MM.1S (cell line): ENCODE measurements at regions not wholly inside any gene's neighbourhood (a gene's known extent, or its start where the extent isn't known, plus 50 kb on each side); places are given as distances from the start of the nearest gene placed in this dataset.

Source experiments
- DNase-seq: peaks from one replicate; pipeline ENCODE4 v3.0.0-alpha.2; 2015
- H2AFZ ChIP-seq: fragments of 300-600 bp; sonication (generic); 2 replicates; pipeline ENCODE4 v1.6.0; 2016; ENCODE audit warnings: antibody characterized with exemption, low read length
- H3F3A ChIP-seq: fragments of 300-600 bp; sonication (generic); 2 replicates; pipeline ENCODE4 v1.6.1; 2016; ENCODE audit warnings: mild to moderate bottlenecking, antibody characterized with exemption, low read length, moderate library complexity, mixed read lengths; ENCODE audit not compliant: insufficient read depth
- H3K27ac ChIP-seq: fragments of 300-600 bp; sonication (generic); 2 replicates; pipeline ENCODE4 v1.5.1; 2016; ENCODE audit warnings: mild to moderate bottlenecking, low read length
- H3K27me3 ChIP-seq: fragments of 300-600 bp; sonication (generic); replicated peaks from 2 replicates; pipeline ENCODE4 v1.6.0; 2016; ENCODE audit warnings: low read length; ENCODE audit not compliant: insufficient read depth
- H3K36me3 ChIP-seq: fragments of 300-600 bp; sonication (generic); replicated peaks from 2 replicates; pipeline ENCODE4 v1.6.1; 2016; ENCODE audit warnings: mild to moderate bottlenecking, low read length, mixed read lengths; ENCODE audit not compliant: insufficient read depth
- H3K4me1 ChIP-seq: fragments of 300-600 bp; sonication (generic); 2 replicates; pipeline ENCODE4 v1.6.1; 2016; ENCODE audit warnings: low read length, mixed read lengths
- H3K4me2 ChIP-seq: fragments of 300-600 bp; sonication (generic); 2 replicates; pipeline ENCODE4 v1.6.0; 2016; ENCODE audit warnings: low read depth, low read length
- H3K4me3 ChIP-seq: fragments of 300-600 bp; sonication (generic); 2 replicates; pipeline ENCODE4 v1.5.1; 2016; ENCODE audit warnings: low read length, mixed read lengths
- H3K79me2 ChIP-seq: fragments of 300-600 bp; sonication (generic); 2 replicates; pipeline ENCODE4 v1.6.1; 2016; ENCODE audit warnings: mixed run types, low read length, mixed read lengths
- H3K9ac ChIP-seq: fragments of 300-600 bp; sonication (generic); 2 replicates; pipeline ENCODE4 v1.6.1; 2016; ENCODE audit warnings: low read length, mixed read lengths
- H3K9me2 ChIP-seq: fragments of 300-600 bp; sonication (generic); replicated peaks from 2 replicates; pipeline ENCODE4 v1.6.1; 2016; ENCODE audit warnings: mild to moderate bottlenecking, low read length, mixed read lengths; ENCODE audit not compliant: insufficient read depth
- H3K9me3 ChIP-seq: fragments of 300-600 bp; sonication (generic); replicated peaks from 2 replicates; pipeline ENCODE4 v1.6.1; 2016; ENCODE audit warnings: mild to moderate bottlenecking, low read length, mixed read lengths; ENCODE audit not compliant: insufficient read depth
- H4K20me1 ChIP-seq: fragments of 300-600 bp; sonication (generic); 2 replicates; pipeline ENCODE4 v1.6.1; 2016; ENCODE audit warnings: mild to moderate bottlenecking, low read length, moderate library complexity, mixed read lengths; ENCODE audit not compliant: insufficient read depth
- EZH2 ChIP-seq: fragments of 300-600 bp; sonication (generic); optimal IDR thresholded peaks from 2 replicates; pipeline ENCODE3; 2017; ENCODE audit warnings: low read depth, mild to moderate bottlenecking, antibody characterized with exemption, low read length, mixed read lengths
- EZH2phosphoT487 ChIP-seq: fragments of 300-600 bp; sonication (generic); IDR thresholded peaks from 2 replicates; pipeline ENCODE4 v1.6.1; 2018; ENCODE audit warnings: antibody characterized with exemption, low read length
- TF ChIP-seq, protein P1 (sequence below): fragments of 300-600 bp; sonication (generic); IDR thresholded peaks from 2 replicates; pipeline ENCODE4 v1.5.1; 2016; ENCODE audit warnings: antibody characterized with exemption, low read length, mixed read lengths

DNA sequence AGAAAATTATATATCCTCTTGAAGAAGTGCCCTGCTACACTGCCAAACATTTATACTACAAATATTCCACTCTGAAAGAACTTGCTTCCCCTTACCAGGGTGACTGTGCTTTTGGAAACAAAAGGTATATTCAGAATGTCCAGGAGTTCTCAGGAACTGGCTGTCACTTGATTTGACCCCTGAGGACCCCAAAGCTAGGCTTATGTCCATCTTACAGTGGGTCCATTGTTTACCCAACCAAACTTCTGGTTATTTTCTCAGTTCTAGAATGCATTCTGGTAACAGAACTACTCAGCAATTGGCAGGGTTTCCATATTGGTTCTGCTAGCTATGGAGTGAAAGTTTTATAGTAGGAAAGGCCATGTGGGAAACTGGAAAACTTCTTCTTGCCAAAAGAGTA is 207.1 kb upstream of the KCTD3 start:
- Histone ChIP-seq H4K20me1 (no peaks in the 10 kb centered on the region), H2AFZ (no peak overlapping the region), H3K9me2 (0 out of 2 replicates have a peak, but pooled peaks cover 3% of the 10 kb centered on the region), H3K79me2 (no peaks in the 10 kb centered on the region), H3K9me3 (no peaks in the 10 kb centered on the region), H3F3A (no peaks in the 10 kb centered on the region), H3K36me3 (no peaks in the 10 kb centered on the region), H3K4me3 (no peak overlapping the region), H3K27me3 (no peaks in the 10 kb centered on the region), H3K9ac (no peak overlapping the region), H3K4me2 (no peak overlapping the region), H3K27ac (no peak overlapping the region), H3K4me1 (no peaks in the 10 kb centered on the region)
- no peak for DNase-seq
- no peak for TF ChIP-seq EZH2
- no peak for TF ChIP-seq EZH2phosphoT487
- TF ChIP-seq, protein P1, sequence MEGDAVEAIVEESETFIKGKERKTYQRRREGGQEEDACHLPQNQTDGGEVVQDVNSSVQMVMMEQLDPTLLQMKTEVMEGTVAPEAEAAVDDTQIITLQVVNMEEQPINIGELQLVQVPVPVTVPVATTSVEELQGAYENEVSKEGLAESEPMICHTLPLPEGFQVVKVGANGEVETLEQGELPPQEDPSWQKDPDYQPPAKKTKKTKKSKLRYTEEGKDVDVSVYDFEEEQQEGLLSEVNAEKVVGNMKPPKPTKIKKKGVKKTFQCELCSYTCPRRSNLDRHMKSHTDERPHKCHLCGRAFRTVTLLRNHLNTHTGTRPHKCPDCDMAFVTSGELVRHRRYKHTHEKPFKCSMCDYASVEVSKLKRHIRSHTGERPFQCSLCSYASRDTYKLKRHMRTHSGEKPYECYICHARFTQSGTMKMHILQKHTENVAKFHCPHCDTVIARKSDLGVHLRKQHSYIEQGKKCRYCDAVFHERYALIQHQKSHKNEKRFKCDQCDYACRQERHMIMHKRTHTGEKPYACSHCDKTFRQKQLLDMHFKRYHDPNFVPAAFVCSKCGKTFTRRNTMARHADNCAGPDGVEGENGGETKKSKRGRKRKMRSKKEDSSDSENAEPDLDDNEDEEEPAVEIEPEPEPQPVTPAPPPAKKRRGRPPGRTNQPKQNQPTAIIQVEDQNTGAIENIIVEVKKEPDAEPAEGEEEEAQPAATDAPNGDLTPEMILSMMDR, result no peak

DNA sequence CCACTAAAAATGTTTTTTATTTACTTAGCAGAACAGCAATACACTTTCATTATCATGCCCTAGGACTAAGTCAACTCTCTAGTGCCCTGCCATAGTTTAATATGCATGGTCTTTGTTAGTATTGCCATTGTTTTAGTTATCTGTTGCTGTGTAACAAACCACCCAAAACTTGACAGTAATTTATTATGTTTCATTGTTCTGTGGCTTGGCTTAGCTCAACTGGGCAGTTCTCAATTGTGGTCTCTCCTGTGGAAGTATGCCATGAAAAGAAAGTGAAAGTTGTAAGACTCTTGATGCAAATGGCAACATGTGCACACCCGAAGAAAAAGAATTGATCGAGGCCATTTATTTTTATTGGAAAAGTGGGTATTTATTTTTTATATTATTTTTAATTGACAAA is 206.3 kb upstream of the KCTD3 start:
- 0 out of 2 replicates have a peak, but pooled peaks cover 3% of the 10 kb centered on the region for H3K9me2 ChIP-seq
- no peaks in the 10 kb centered on the region for H3K36me3 ChIP-seq
- TF ChIP-seq EZH2phosphoT487 (no peak), EZH2 (no peak)
- TF ChIP-seq, protein P1, result no peak
- H3K27me3 ChIP-seq, result no peaks in the 10 kb centered on the region
- H3K9me3 ChIP-seq, result no peaks in the 10 kb centered on the region
- no peak overlapping the region for H3K4me3 ChIP-seq
- no peaks in the 10 kb centered on the region for H3F3A ChIP-seq
- H3K4me1 ChIP-seq, result no peaks in the 10 kb centered on the region
- no peak overlapping the region for H3K4me2 ChIP-seq
- no peak overlapping the region for H3K27ac ChIP-seq
- H4K20me1 ChIP-seq, result no peaks in the 10 kb centered on the region
- no peak overlapping the region for H2AFZ ChIP-seq
- no peaks in the 10 kb centered on the region for H3K79me2 ChIP-seq
- no peak overlapping the region for H3K9ac ChIP-seq
- peak; percentile 59 for DNase-seq

DNA sequence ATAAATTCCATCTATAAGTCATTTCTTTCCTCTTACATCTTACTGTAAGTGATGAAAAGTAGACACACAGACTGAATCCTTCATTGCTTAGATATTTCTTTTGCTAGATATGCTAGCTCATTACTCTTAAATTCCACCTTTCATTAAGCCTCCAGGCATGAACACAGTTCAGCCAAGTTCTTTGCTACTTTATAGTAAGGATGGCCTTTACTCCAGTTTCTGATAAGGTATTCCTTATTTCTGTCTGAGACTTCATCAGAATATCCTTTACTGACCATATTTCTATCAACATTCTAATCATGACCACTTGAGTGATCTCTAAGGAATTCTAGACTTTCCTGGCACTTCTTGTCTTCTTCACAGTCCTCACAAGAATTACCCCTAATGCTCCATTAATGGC is 191.7 kb upstream of the KCTD3 start:
- Histone ChIP-seq H3K4me2 (no peak overlapping the region), H2AFZ (no peak overlapping the region), H3K9me2 (no peaks in the 10 kb centered on the region), H3K27me3 (no peaks in the 10 kb centered on the region), H4K20me1 (no peaks in the 10 kb centered on the region), H3K79me2 (no peaks in the 10 kb centered on the region), H3K4me3 (no peak overlapping the region), H3K4me1 (no peaks in the 10 kb centered on the region), H3K9me3 (no peaks in the 10 kb centered on the region), H3K27ac (no peak overlapping the region), H3K9ac (no peak overlapping the region), H3K36me3 (no peaks in the 10 kb centered on the region), H3F3A (no peaks in the 10 kb centered on the region)
- TF ChIP-seq, protein P1, result no peak
- TF ChIP-seq EZH2phosphoT487 (no peak), EZH2 (no peak)
- no peak for DNase-seq
